OCI-LY7 (cell line): ENCODE measurements at regions not wholly inside any gene's neighbourhood (a gene's known extent, or its start where the extent isn't known, plus 50 kb on each side); places are given as distances from the start of the nearest gene placed in this dataset.

Source experiments
- BruUV-seq: library from RNA; stranded (reverse); fragments of 400-500 nt; replicated peaks from 2 replicates; lab custom pipeline; 2021; lab: Mats Ljungman, UMichigan
- CTCF ChIA-PET: fragments of 300-600 bp; sonication (Branson Sonifier 250); formaldehyde crosslinking; loops from one replicate; lab custom pipeline; 2022; ENCODE audit warnings: antibody characterized with exemption; ENCODE audit not compliant: unreplicated experiment; lab: Charles Lee
- POLR2A ChIA-PET: fragments of 300-600 bp; sonication (Branson Sonifier 250); formaldehyde crosslinking; loops from one replicate; lab custom pipeline; 2022; ENCODE audit warnings: antibody characterized with exemption; lab: Charles Lee
- DNase-seq: peaks from one replicate; pipeline ENCODE4 v3.0.0-alpha.2; 2015; ENCODE audit warnings: low spot score
- H2AFZ ChIP-seq: fragments of 200-600 bp; sonication (generic), shearing (Covaris generic); 2 replicates; pipeline ENCODE4 v1.6.1; 2014; ENCODE audit warnings: mild to moderate bottlenecking, antibody characterized with exemption, low read length, moderate library complexity
- H3K27ac ChIP-seq: fragments of 200-600 bp; sonication (generic); 2 replicates; pipeline ENCODE4 v1.5.1; 2014; ENCODE audit warnings: mixed run types, low read depth, mild to moderate bottlenecking, moderate library complexity, low read length, inconsistent platforms; ENCODE audit not compliant: poor library complexity, severe bottlenecking
- H3K36me3 ChIP-seq: fragments of 200-600 bp; sonication (generic); 2 replicates; pipeline ENCODE4 v1.6.1; 2014; ENCODE audit warnings: mild to moderate bottlenecking, antibody characterized with exemption, low read length, moderate library complexity, mixed read lengths; ENCODE audit not compliant: insufficient read depth
- H3K4me1 ChIP-seq: fragments of 200-600 bp; sonication (generic); 2 replicates; pipeline ENCODE4 v1.5.1; 2014; ENCODE audit warnings: mild to moderate bottlenecking, low read length; ENCODE audit not compliant: insufficient read depth, poor library complexity, severe bottlenecking
- H3K4me2 ChIP-seq: fragments of 200-600 bp; sonication (generic); 2 replicates; pipeline ENCODE4 v1.6.1; 2014; ENCODE audit warnings: mild to moderate bottlenecking, low read length
- H3K4me3 ChIP-seq: fragments of 200-600 bp; sonication (generic); 2 replicates; pipeline ENCODE4 v1.5.1; 2014; ENCODE audit warnings: mild to moderate bottlenecking, low read depth, low read length; ENCODE audit not compliant: poor library complexity, severe bottlenecking
- H3K79me2 ChIP-seq: fragments of 200-600 bp; sonication (generic); 2 replicates; pipeline ENCODE4 v1.6.1; 2016; ENCODE audit warnings: low read depth, mild to moderate bottlenecking, low read length, moderate library complexity, mixed read lengths; ENCODE audit not compliant: insufficient read depth
- H3K9me2 ChIP-seq: fragments of 200-600 bp; sonication (generic); 2 replicates; pipeline ENCODE4 v1.6.1; 2016; ENCODE audit warnings: mild to moderate bottlenecking, low read length, mixed read lengths; ENCODE audit not compliant: insufficient read depth
- H3K9me3 ChIP-seq: fragments of 200-600 bp; sonication (generic); 2 replicates; pipeline ENCODE4 v1.6.1; 2014; ENCODE audit warnings: mild to moderate bottlenecking, mixed run types, low read length, mixed read lengths
- H4K20me1 ChIP-seq: fragments of 200-600 bp; sonication (generic); 2 replicates; pipeline ENCODE4 v1.6.1; 2014; ENCODE audit warnings: mild to moderate bottlenecking, antibody characterized with exemption, low read length, moderate library complexity, mixed read lengths; ENCODE audit not compliant: insufficient read depth
- EZH2phosphoT487 ChIP-seq: fragments of 200-600 bp; sonication (generic); IDR thresholded peaks from 2 replicates; pipeline ENCODE4 v1.6.1; 2018; ENCODE audit warnings: low read depth, borderline replicate concordance, mild to moderate bottlenecking, mixed run types, antibody characterized with exemption, low read length, moderate library complexity, mixed read lengths
- intact Hi-C: fragments of 100-400 bp; cut with micrococcal nuclease; formaldehyde crosslinking; loops from one replicate; pipeline ENCODE4 v1.10.0; 2022; ENCODE audit not compliant: unreplicated experiment
- TF ChIP-seq, protein P1 (sequence below): fragments of 200-600 bp; sonication (generic); conservative IDR thresholded peaks from 2 replicates; pipeline ENCODE4 v1.5.1; 2014; ENCODE audit warnings: mild to moderate bottlenecking, antibody characterized with exemption, low read length, moderate library complexity, mixed read lengths

DNA sequence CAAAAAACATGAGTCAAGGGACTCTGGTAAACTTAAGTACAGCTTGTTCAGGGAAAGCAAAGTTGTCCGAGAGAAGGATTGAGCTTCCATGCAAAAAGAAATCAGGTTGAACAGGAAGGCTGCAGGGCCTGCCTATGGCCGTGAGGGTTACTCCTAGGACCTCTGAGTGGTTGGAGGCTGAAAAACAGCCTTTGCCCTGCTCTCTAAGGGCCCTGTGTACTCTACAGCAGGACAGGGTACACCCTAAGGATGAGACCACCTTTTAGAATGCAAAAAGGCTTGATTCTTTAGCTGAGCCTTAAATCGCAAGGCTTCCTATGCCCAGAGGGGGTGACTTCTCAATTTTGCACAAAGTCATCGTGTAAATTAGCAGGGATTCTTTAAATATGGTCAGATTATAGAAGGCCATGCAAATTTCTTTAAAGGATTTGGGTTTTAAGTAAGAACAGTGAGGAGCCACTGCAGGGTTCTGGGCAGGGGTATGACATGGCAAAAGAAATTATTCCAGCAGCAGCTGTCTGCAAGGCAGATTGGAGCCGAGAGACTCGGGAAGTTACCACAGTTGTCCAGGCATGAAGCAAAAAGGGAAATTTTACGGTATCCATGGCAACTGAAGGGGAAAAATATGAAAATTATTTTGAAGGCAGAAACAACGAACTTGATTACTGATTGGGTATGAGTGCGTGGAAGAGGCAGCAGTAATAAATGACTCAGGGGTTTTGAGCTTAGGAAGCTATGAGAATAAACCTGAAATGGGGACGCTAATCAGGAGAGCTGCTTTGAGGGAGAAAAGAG lies 91.8 kb downstream of the FAM76B start:
- intact Hi-C loops = no loop called here
- ChIA-PET POLR2A (interaction anchor here (0.6 to 1.1 kb wide), 3 partner anchors 14 to 180 kb away, joined by 3 read pairs; no protein-coding TSS in a partner anchor), CTCF (interaction anchor here (0.8 kb wide), 1 partner anchor 14 kb away, joined by 3 read pairs; no protein-coding TSS in a partner anchor)
- Histone ChIP-seq H3K9me3 (no peaks in the 10 kb centered on the region), H4K20me1 (no peaks in the 10 kb centered on the region), H3K4me1 (peaks cover 5% of the 10 kb centered on the region), H3K4me2 (no peak overlapping the region), H3K9me2 (no peaks in the 10 kb centered on the region; the same call in 1 of the 2 replicates), H3K79me2 (no peaks in the 10 kb centered on the region), H3K27ac (no peak overlapping the region), H3K4me3 (no peak overlapping the region), H3K36me3 (no peaks in the 10 kb centered on the region), H2AFZ (no peak overlapping the region)
- no TSS peak for BruUV-seq
- DNase-seq = no peak
- TF ChIP-seq EZH2phosphoT487 = no peak
- TF ChIP-seq, protein P1, sequence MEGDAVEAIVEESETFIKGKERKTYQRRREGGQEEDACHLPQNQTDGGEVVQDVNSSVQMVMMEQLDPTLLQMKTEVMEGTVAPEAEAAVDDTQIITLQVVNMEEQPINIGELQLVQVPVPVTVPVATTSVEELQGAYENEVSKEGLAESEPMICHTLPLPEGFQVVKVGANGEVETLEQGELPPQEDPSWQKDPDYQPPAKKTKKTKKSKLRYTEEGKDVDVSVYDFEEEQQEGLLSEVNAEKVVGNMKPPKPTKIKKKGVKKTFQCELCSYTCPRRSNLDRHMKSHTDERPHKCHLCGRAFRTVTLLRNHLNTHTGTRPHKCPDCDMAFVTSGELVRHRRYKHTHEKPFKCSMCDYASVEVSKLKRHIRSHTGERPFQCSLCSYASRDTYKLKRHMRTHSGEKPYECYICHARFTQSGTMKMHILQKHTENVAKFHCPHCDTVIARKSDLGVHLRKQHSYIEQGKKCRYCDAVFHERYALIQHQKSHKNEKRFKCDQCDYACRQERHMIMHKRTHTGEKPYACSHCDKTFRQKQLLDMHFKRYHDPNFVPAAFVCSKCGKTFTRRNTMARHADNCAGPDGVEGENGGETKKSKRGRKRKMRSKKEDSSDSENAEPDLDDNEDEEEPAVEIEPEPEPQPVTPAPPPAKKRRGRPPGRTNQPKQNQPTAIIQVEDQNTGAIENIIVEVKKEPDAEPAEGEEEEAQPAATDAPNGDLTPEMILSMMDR = no peak

DNA sequence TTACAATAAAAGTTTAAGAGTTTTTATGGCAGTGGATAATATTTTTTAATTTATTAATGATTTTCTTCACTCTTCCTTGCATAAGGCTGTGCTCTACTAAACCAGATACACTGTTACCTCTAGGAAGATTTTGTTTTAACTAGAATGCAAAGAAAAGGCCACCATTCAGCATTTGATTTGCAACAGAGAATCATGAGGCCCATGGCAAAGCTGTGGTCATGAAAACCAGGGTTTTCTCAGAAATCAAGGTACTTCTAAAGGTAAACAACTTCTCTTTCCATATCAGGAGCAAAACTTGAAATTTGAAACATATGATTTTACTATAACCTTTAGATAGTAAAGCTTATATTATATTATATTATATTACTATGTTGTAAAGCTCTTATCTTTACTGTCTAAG lies 94.4 kb downstream of the FAM76B start:
- no peaks in the 10 kb centered on the region for H3K9me3 ChIP-seq
- ChIA-PET CTCF (interaction anchor here (1.0 kb wide), 1 partner anchor 322 kb away, joined by 3 read pairs; no protein-coding TSS in a partner anchor), POLR2A (interaction anchor here (0.6 to 1.9 kb wide), 5 partner anchors 9 to 127 kb away, joined by 3 to 11 read pairs (median 3); no protein-coding TSS in a partner anchor)
- intact Hi-C loops = no loop called here
- no peak overlapping the region for H3K4me2 ChIP-seq
- no peaks in the 10 kb centered on the region for H3K36me3 ChIP-seq
- DNase-seq = no peak
- no peaks in the 10 kb centered on the region for H3K79me2 ChIP-seq
- peaks cover 9% of the 10 kb centered on the region for H3K4me1 ChIP-seq
- no peaks in the 10 kb centered on the region for H3K9me2 ChIP-seq
- H2AFZ ChIP-seq = no peak overlapping the region
- no peak for TF ChIP-seq EZH2phosphoT487
- TF ChIP-seq, protein P1 = no peak
- H3K27ac ChIP-seq = no peak overlapping the region
- H3K4me3 ChIP-seq = no peak overlapping the region
- H4K20me1 ChIP-seq = no peaks in the 10 kb centered on the region
- BruUV-seq = no TSS peak
